ENCODE measurements at regions not wholly inside any gene's neighbourhood (a gene's known extent, or its start where the extent isn't known, plus 50 kb on each side); places are given as distances from the start of the nearest gene placed in this dataset.

GRCh38 chr2:166786707-166787106 is 101.6 kb upstream of the XIRP2 start:
- TF ChIP-seq CTCF (optimal IDR thresholded peaks at IDR 0.05 in 1 of 3, IDR thresholded peaks at IDR 0.05 in 1 of 3, conservative IDR thresholded peaks at IDR 0.05 in 1 of 3; ENCODE audit: extremely low read depth in 1 of 3, insufficient read depth in 2 of 3, low read length in 3 of 3) (no peak), EZH2 (IDR thresholded peaks at IDR 0.05; ENCODE audit: low read length) (no peak)
